ENCODE measurements at regions not wholly inside any gene's neighbourhood (a gene's known extent, or its start where the extent isn't known, plus 50 kb on each side); places are given as distances from the start of the nearest gene placed in this dataset.
A peak's percentile ranks its signal among the peaks of the same experiment; 100 is the strongest.

DNA sequence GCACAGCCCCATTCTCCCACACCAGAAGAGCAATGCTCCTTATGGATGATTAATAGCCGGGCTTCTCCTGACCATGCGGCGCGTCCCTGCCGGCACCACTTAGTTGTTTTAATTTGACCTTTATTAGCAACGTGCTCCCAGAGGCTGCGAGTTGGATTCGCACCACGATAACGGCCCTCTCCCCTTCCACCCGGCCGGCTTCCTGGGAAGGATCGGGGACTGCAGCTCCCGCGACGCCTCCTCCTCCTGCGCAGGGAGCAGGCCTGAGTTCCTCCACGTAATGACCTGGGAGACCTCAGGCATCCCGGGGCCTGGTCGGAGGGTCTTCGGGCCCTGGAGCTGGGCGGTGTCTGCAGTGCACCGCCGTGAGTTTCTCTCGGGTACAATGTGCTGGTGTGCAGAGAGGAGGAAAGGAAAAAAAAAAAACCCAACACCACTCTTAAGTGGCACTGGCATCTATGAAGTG is 243.3 kb upstream of the TOPAZ1 start:
- Histone ChIP-seq H3K4me3 (peak overlapping the region; percentile 45 to 61 (median 54)), H3K9me3 (peaks cover 0 to 4% (median 0%) of the 10 kb centered on the region in 4 donors), H3K4me1 (peaks cover 52 to 54% (median 53%) of the 10 kb centered on the region in 4 donors), H3K27ac (no peak overlapping the region), H3K36me3 (no peaks in the 10 kb centered on the region), H3K27me3 (peaks cover 44 to 100% (median 84%) of the 10 kb centered on the region in 3 donors)
- intact Hi-C loops (cut with DNase I; ENCODE audit: low total_unique reads): no loop called here
- TF ChIP-seq, protein P1, sequence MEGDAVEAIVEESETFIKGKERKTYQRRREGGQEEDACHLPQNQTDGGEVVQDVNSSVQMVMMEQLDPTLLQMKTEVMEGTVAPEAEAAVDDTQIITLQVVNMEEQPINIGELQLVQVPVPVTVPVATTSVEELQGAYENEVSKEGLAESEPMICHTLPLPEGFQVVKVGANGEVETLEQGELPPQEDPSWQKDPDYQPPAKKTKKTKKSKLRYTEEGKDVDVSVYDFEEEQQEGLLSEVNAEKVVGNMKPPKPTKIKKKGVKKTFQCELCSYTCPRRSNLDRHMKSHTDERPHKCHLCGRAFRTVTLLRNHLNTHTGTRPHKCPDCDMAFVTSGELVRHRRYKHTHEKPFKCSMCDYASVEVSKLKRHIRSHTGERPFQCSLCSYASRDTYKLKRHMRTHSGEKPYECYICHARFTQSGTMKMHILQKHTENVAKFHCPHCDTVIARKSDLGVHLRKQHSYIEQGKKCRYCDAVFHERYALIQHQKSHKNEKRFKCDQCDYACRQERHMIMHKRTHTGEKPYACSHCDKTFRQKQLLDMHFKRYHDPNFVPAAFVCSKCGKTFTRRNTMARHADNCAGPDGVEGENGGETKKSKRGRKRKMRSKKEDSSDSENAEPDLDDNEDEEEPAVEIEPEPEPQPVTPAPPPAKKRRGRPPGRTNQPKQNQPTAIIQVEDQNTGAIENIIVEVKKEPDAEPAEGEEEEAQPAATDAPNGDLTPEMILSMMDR (IDR thresholded peaks at IDR 0.05): no peak
- no peak for TF ChIP-seq POLR2A (IDR thresholded peaks at IDR 0.05)
- no peak for TF ChIP-seq EP300 (IDR thresholded peaks at IDR 0.05)
- no peak for TF ChIP-seq POLR2AphosphoS5 (IDR thresholded peaks at IDR 0.05)
- peak in 1 of 2 donors; percentile 30 for DNase-seq
- WGBS, 5 donors: 0 to 5% (median 1%) methylated on average over 15 to 25 of the region's 25 CpGs

DNA sequence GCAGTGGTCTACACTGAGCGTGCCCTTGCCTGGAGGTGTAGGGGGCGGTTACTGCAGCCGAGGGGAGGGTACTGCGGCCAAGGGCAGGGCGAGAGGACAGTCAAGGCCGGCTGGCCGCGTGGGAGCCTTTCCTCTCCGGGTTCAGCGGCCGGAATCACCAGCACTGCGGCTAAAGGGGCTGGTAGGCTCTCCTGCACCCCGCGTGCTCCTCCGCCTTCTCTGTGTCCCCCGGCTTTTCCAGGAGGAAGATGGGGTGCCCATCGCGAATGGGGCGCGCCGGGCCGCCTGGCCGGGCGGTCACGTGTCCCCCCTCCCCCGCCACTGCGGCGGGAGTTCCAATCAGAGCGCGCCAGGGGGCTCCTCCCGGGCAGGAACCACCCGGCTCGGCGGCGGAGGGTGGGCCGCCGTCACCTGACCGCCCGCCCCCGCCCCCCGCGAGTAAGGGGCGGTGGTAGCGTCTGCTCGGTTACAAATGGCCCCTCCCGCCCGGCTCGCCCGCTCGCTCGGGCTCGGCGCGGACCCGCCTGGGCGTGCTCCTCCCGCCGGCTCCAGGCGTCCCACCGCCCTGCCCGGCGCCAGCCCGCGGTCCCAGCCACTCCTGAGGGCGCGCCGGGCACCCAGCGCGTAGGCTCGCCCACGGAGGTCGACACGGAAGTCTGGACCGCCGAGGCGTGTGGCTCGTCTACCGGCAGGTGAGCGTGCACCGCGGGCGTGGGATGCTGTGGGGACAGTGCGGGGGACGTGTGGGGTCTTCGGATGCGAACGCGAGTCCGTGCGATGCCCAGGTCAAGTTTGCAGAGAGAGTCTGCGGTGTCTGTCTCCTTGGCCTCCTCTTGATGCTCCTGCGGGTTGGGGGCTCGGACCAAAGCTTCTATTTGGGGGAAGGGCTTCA is 242.6 kb upstream of the TOPAZ1 start:
- WGBS, 5 donors: 1 to 6% (median 3%) methylated on average over 21 to 93 of the region's 93 CpGs
- TF ChIP-seq POLR2AphosphoS5 (IDR thresholded peaks at IDR 0.05): no peak
- TF ChIP-seq EP300 (IDR thresholded peaks at IDR 0.05): no peak
- TF ChIP-seq POLR2A (IDR thresholded peaks at IDR 0.05): no peak
- TF ChIP-seq, protein P1 (IDR thresholded peaks at IDR 0.05): no peak
- Histone ChIP-seq H3K27ac (no peak overlapping the region), H3K4me1 (peaks cover 52 to 54% (median 53%) of the 10 kb centered on the region in 4 donors), H3K4me3 (peak overlapping the region; percentile 45 to 61 (median 54)), H3K9me3 (no peaks in the 10 kb centered on the region), H3K36me3 (no peaks in the 10 kb centered on the region), H3K27me3 (peaks cover 44 to 100% (median 77%) of the 10 kb centered on the region in 3 donors)
- intact Hi-C loops (cut with DNase I; ENCODE audit: low total_unique reads): no loop called here
- peak in 1 of 2 donors; percentile 78 for DNase-seq

DNA sequence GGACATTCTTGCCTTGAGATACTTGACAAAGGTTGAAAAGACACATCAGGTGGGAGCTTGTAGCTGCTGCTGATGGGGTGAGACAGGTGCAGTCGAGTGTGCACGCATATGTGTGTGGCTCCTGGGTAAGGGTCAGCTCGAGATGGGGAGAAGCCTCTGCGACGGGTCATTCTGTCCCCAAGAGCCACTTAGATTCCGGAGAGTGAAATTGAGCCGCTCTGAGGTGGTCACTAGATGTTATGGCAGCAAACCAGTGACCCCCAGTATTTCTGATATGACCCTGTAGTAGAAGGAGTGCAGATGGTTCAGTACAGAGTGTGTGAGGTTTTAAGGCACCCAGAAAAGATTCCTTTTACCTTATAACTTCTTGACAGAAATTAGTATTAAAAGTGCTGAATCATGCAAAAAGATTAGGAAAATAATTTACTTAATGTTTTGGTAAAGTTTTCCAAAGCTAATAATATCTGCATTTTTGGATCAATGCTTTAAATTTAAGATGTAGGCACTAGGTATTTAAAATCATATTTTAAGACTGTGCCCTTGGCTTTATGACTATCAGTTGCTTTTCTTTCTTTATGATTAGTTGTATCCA is 241.9 kb upstream of the TOPAZ1 start:
- Histone ChIP-seq H3K4me3 (peak overlapping the region in 3 of 4 donors; percentile 49 to 61 (median 59)), H3K27me3 (peaks cover 37 to 100% (median 71%) of the 10 kb centered on the region in 3 donors)
- 64 to 72% (median 68%) methylated on average over 7 of the region's 7 CpGs for WGBS, 5 donors

DNA sequence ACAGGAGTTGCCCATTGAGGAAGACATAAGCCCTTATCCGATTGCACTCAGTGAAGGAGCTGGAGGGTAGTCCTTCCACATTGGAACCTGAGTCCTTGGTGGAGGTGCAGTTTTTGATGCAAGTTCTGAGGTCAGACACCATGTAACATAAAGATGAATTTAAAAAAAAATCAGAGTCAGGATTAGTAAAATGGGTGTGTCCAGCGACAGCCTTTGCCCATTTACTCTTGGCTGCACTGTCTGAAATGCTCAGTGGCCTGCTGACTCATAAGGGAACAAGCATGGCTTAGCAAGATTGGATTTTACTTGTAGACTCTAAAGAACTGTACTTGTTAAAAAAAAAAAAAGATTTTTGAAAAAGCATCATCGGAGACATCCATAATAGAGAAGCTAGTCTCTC is 241.1 kb upstream of the TOPAZ1 start:
- Histone ChIP-seq H3K36me3 (no peaks in the 10 kb centered on the region), H3K27ac (no peak overlapping the region), H3K4me3 (no peak overlapping the region), H3K4me1 (peaks cover 40 to 43% (median 42%) of the 10 kb centered on the region in 4 donors), H3K9me3 (no peaks in the 10 kb centered on the region), H3K27me3 (peaks cover 31 to 100% (median 69%) of the 10 kb centered on the region in 3 donors)
- no peak for DNase-seq
- intact Hi-C loops (cut with DNase I; ENCODE audit: low total_unique reads): no loop called here
- TF ChIP-seq POLR2A (IDR thresholded peaks at IDR 0.05) (no peak), EP300 (IDR thresholded peaks at IDR 0.05) (no peak), POLR2AphosphoS5 (IDR thresholded peaks at IDR 0.05) (no peak)
- TF ChIP-seq, protein P1 (IDR thresholded peaks at IDR 0.05): no peak
- 70 to 83% (median 75%) methylated on average over 3 of the region's 3 CpGs for WGBS, 5 donors

More for the DNA sequence above, 241.9 kb upstream of the TOPAZ1 start:
- no peaks in the 10 kb centered on the region for H3K9me3 ChIP-seq
- intact Hi-C loops (cut with DNase I; ENCODE audit: low total_unique reads): no loop called here
- no peak overlapping the region for H3K27ac ChIP-seq
- DNase-seq: no peak
- H3K4me1 ChIP-seq: peaks cover 48 to 51% (median 49%) of the 10 kb centered on the region in 4 donors
- TF ChIP-seq, protein P1 (IDR thresholded peaks at IDR 0.05): no peak
- TF ChIP-seq POLR2A (IDR thresholded peaks at IDR 0.05): no peak
- no peak for TF ChIP-seq POLR2AphosphoS5 (IDR thresholded peaks at IDR 0.05)
- no peak for TF ChIP-seq EP300 (IDR thresholded peaks at IDR 0.05)
- no peaks in the 10 kb centered on the region for H3K36me3 ChIP-seq

Data from stomach (tissue), 8 donors.